Prostate gland (tissue), 2 donors: ENCODE measurements at regions not wholly inside any gene's neighbourhood (a gene's known extent, or its start where the extent isn't known, plus 50 kb on each side); places are given as distances from the start of the nearest gene placed in this dataset.
"Not testable (repeated sequence)": the region's sequence is repeated elsewhere in the genome, so short reads cannot be mapped to it uniquely, and the experiment has no call there.

Experiments used
- CTCF ChIP-seq, 4 experiments: fragments of 200-600 bp in 2 of 4; fragments of 450-650 bp in 2 of 4; sonication (generic) in 2 of 4; IDR thresholded peaks; 1 replicate in 3 of 4; 2 replicates in 1 of 4; pipeline ENCODE4 v1.5.1; 2016 to 2019; ENCODE audit warnings: antibody characterized with exemption in 4 of 4, mild to moderate bottlenecking in 2 of 4, moderate library complexity in 2 of 4
- POLR2A ChIP-seq: fragments of 450-650 bp; IDR thresholded peaks from one replicate; pipeline ENCODE4 v1.6.1; 2016; ENCODE audit warnings: antibody characterized with exemption, mild to moderate bottlenecking
- POLR2AphosphoS5 ChIP-seq: sonication (generic); formaldehyde crosslinking; IDR thresholded peaks from one replicate; pipeline ENCODE4 v1.6.1; 2017; ENCODE audit warnings: antibody characterized with exemption

- TF ChIP-seq POLR2AphosphoS5; CTCF (IDR thresholded peaks at IDR 0.05); POLR2A: not testable (repeated sequence)
These were observed 165.7 kb downstream of the CETN3 start for GRCh38 chr5:90243848-90244247.
